Kidney epithelial cell (primary cell): ENCODE measurements at regions not wholly inside any gene's neighbourhood (a gene's known extent, or its start where the extent isn't known, plus 50 kb on each side); places are given as distances from the start of the nearest gene placed in this dataset.

Source experiments
- DNase-seq: peaks from one replicate; pipeline ENCODE4 v3.0.0-alpha.2; 2010; ENCODE audit warnings: low read depth
- H3K27me3 ChIP-seq: 2 replicates; pipeline ENCODE4 v1.6.0; 2011; ENCODE audit warnings: low read length; ENCODE audit not compliant: control insufficient read depth, insufficient read depth
- H3K36me3 ChIP-seq: 2 replicates; pipeline ENCODE4 v1.5.1; 2011; ENCODE audit warnings: low read length; ENCODE audit not compliant: control insufficient read depth, insufficient read depth
- H3K4me3 ChIP-seq: 2 replicates; pipeline ENCODE4 v1.5.1; 2011; ENCODE audit warnings: low read depth, mild to moderate bottlenecking, control low read depth, low read length
- TF ChIP-seq, protein P1 (sequence below): IDR thresholded peaks from 2 replicates; pipeline ENCODE4 v1.5.1; 2011; ENCODE audit warnings: mild to moderate bottlenecking, moderate library complexity, low read length, control low read depth, inconsistent platforms; ENCODE audit not compliant: insufficient read depth, poor library complexity, severe bottlenecking

GRCh38 chr6:21327326-21328112, 266.0 kb upstream of the SOX4 start:
- DNase-seq: no peak
- H3K36me3 ChIP-seq: no peaks in the 10 kb centered on the region
- TF ChIP-seq, protein P1, sequence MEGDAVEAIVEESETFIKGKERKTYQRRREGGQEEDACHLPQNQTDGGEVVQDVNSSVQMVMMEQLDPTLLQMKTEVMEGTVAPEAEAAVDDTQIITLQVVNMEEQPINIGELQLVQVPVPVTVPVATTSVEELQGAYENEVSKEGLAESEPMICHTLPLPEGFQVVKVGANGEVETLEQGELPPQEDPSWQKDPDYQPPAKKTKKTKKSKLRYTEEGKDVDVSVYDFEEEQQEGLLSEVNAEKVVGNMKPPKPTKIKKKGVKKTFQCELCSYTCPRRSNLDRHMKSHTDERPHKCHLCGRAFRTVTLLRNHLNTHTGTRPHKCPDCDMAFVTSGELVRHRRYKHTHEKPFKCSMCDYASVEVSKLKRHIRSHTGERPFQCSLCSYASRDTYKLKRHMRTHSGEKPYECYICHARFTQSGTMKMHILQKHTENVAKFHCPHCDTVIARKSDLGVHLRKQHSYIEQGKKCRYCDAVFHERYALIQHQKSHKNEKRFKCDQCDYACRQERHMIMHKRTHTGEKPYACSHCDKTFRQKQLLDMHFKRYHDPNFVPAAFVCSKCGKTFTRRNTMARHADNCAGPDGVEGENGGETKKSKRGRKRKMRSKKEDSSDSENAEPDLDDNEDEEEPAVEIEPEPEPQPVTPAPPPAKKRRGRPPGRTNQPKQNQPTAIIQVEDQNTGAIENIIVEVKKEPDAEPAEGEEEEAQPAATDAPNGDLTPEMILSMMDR: no peak
- no peak overlapping the region for H3K4me3 ChIP-seq
- no peaks in the 10 kb centered on the region for H3K27me3 ChIP-seq

DNA sequence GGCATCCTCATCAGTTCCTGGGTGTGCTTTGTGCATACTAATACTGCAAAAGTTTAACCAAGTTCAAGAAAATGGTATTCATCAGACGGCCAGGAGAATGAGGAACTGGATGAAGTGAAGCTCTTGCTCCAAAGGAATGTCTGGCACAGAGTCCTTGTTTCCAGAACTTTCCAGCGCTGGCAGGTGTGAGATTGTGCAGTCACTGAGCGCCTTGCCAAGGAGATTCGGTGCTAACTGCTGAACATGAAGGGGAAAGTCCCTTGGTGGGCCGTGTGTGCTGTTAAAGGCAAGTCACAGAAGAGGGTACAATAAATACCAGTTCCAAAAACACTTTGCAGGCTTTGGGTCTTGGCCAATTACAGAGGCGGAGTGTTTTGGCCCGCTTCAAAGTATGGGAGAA, 262.3 kb upstream of the SOX4 start:
- no peak for DNase-seq
- H3K27me3 ChIP-seq: no peaks in the 10 kb centered on the region
- H3K36me3 ChIP-seq: no peaks in the 10 kb centered on the region
- TF ChIP-seq, protein P1: no peak
- H3K4me3 ChIP-seq: no peak overlapping the region

DNA sequence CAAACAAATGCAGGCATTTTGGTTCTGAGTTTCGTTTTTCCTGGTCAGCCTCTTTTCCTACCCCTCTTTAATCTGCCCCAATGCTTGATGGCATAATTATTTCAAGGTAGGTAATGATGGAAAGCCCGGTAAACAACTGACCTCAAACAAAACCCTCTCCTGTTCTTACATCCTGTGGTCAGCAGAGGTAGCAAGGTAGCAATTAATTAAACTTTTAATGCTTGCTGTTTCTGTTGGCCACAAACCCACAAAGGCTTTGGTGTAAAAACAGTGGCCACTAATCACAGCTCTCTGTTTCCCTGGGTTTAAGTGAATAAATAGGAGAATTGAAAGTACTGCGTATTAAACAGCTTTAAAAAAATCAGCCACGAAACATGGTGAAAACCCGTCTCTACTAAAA, 261.5 kb upstream of the SOX4 start:
- TF ChIP-seq, protein P1: no peak
- Histone ChIP-seq H3K4me3 (no peak overlapping the region), H3K36me3 (no peaks in the 10 kb centered on the region), H3K27me3 (no peaks in the 10 kb centered on the region)
- no peak for DNase-seq

- TF ChIP-seq, protein P1: no peak
- H3K36me3 ChIP-seq: no peaks in the 10 kb centered on the region
Measured at GRCh38 chr6:21332660-21333059, 260.9 kb upstream of the SOX4 start.

DNA sequence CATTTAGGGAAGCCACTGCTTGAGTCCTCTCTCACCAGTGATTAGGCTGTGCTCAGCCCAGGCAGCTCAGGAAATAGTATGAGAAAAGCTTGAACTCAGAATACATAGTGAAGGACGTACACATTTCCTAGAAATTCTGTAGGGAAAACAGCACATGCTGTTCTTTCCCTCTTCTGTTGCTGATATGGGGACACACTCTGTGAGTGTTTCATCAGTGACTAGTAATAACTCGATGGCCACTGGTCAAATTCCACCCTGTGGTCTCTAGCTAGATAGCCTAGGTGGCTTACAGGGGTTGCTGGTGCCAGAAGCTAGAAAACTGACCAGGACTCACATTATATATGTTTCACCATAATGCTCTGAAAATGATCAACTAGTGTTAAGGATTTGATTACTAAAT, 259.8 kb upstream of the SOX4 start:
- no peak for DNase-seq
- TF ChIP-seq, protein P1: no peak
- H3K4me3 ChIP-seq: no peak overlapping the region
- no peaks in the 10 kb centered on the region for H3K36me3 ChIP-seq
- no peaks in the 10 kb centered on the region for H3K27me3 ChIP-seq

More at GRCh38 chr6:21332660-21333059, 260.9 kb upstream of the SOX4 start:
- DNase-seq: no peak
- Histone ChIP-seq H3K27me3 (no peaks in the 10 kb centered on the region), H3K4me3 (no peak overlapping the region)

DNA sequence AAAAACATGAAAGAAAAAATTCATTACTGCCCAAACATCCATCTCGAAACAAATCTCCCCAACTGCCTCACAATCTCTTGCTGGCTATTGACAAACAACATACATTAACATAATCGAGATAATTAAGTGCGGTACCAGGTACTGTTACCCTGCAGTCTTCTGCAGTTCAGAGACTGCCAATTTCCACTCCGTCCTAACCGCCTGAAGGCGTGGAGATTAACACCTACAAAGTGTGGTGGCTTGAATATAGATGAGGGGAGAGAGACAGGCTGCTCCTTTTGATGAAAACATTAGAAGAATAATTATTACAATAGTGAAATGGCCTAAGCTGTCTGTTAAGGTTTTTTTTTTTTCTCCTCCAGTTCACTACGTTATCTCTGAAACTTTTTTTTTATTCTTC, 258.9 kb upstream of the SOX4 start:
- H3K27me3 ChIP-seq: no peaks in the 10 kb centered on the region
- no peak for DNase-seq
- H3K36me3 ChIP-seq: no peaks in the 10 kb centered on the region
- TF ChIP-seq, protein P1: no peak
- no peak overlapping the region for H3K4me3 ChIP-seq
